Pancreas (tissue), 10 donors: ENCODE measurements at regions not wholly inside any gene's neighbourhood (a gene's known extent, or its start where the extent isn't known, plus 50 kb on each side); places are given as distances from the start of the nearest gene placed in this dataset.

Experiments
- ATAC-seq, 4 donors: fragments of 200-7000 bp; cut with Tn5 transposase; one replicate each; pipeline versions ENCODE4 v1.8.0 to v1.9.1; 2020; ENCODE audit warnings: mild to moderate bottlenecking in 4 of 4, moderate library complexity in 4 of 4
- DNase-seq, 6 donors: peaks; one replicate each; pipeline ENCODE4 v3.0.0-alpha.2; 2020
- FAIRE-seq: peaks from 2 replicates; lab custom pipeline; 2012; peaks lifted over from hg19 to GRCh38; lab: Jason Lieb, UNC
- H3K27ac ChIP-seq, 4 donors: fragments of 200-600 bp; sonication (generic); 1 replicate in 3 of 4; 2 replicates in 1 of 4; pipeline versions ENCODE4 v1.5.0 to v1.8.0; 2020
- H3K27me3 ChIP-seq, 4 donors: fragments of 200-600 bp; one replicate each; pipeline ENCODE4 v1.8.0; 2021
- H3K36me3 ChIP-seq, 3 donors: fragments of 200-600 bp; sonication (generic) in 1 of 3; one replicate each; pipeline versions ENCODE4 v1.5.0 to v1.8.0; 2020 to 2021
- H3K4me1 ChIP-seq, 3 donors: fragments of 200-600 bp; one replicate each; pipeline ENCODE4 v1.8.0; 2021
- H3K4me3 ChIP-seq, 4 donors: fragments of 200-600 bp; sonication (generic) in 2 of 4; one replicate each; pipeline versions ENCODE4 v1.5.0 to v1.8.0; 2020 to 2021
- H3K9me3 ChIP-seq, 4 donors: fragments of 200-600 bp; one replicate each; pipeline ENCODE4 v1.8.0; 2021
- CTCF ChIP-seq, 4 donors: fragments of 200-600 bp; sonication (generic) in 3 of 4; IDR thresholded peaks; one replicate each; pipeline versions ENCODE4 v1.5.0 to v1.8.0; 2021; ENCODE audit warnings: antibody characterized with exemption in 4 of 4
- WGBS, 2 donors: extraction: QIAGEN DNeasy Blood & Tissue Kit; methylation state at CpG; one replicate each; pipeline ENCODE4 v1.1.7; 2013; 5-methylcytosine and 5-hydroxymethylcytosine counted together
- intact Hi-C, 3 donors: fragments of 100-400 bp; cut with DNase I; formaldehyde crosslinking; loops; one replicate each; pipeline versions ENCODE4 v1.11.1 to v1.14.2; 2022
- donor health status: healthy with polysubstance abuse.
- donor health status: DM: no; HTN: no; CAD: no; lungs with moderate emphysema.
- donor health status: DM: no; HTN: no; CAD: no.
- donor health status: control.
- donor health status: control.
- donor health status: Bipolar disorder and iron deficiency.
- donor health status: DM: yes; HTN: yes; CAD: no.
- donor health status: DM: no; HTN: no; CAD: no.
- donor health status: DM: no; HTN: no; CAD: no.
- donor health status: DM: yes; HTN: yes; CAD: no.

GRCh38 chr10:130764651-130765050, 546.9 kb downstream of the TCERG1L start:
- DNase-seq (peak in 2 of 6 donors; percentile 33 to 39), ATAC-seq (no peak), FAIRE-seq (no peak)
- intact Hi-C loops = no loop called here
- Histone ChIP-seq H3K4me1 (no peaks in the 10 kb centered on the region), H3K27ac (no peak overlapping the region), H3K36me3 (no peaks in the 10 kb centered on the region), H3K4me3 (no peak overlapping the region), H3K9me3 (no peaks in the 10 kb centered on the region), H3K27me3 (peaks cover 0 to 2% (median 0%) of the 10 kb centered on the region in 4 donors)
- TF ChIP-seq CTCF (IDR thresholded peaks at IDR 0.05) = no peak
- WGBS, 2 donors = 57 to 71% methylated on average over 7 of the region's 7 CpGs

- Histone ChIP-seq H3K4me1 (no peaks in the 10 kb centered on the region), H3K4me3 (no peak overlapping the region), H3K36me3 (no peaks in the 10 kb centered on the region), H3K27ac (no peak overlapping the region), H3K27me3 (peaks cover 0 to 2% (median 0%) of the 10 kb centered on the region in 4 donors), H3K9me3 (no peaks in the 10 kb centered on the region)
- intact Hi-C loops = no loop called here
- no peak for TF ChIP-seq CTCF (IDR thresholded peaks at IDR 0.05)
- FAIRE-seq = no peak
- peak in 1 of 6 donors; percentile 32 for DNase-seq
- ATAC-seq = no peak
- WGBS, 2 donors = 35 to 49% methylated on average over 4 of the region's 4 CpGs
These were observed 545.5 kb downstream of the TCERG1L start for GRCh38 chr10:130766071-130766470.

GRCh38 chr10:130767116-130767730, 544.3 kb downstream of the TCERG1L start:
- Histone ChIP-seq H3K36me3 (no peaks in the 10 kb centered on the region), H3K27ac (no peak overlapping the region), H3K4me3 (no peak overlapping the region), H3K4me1 (no peaks in the 10 kb centered on the region), H3K27me3 (peaks cover 0 to 2% (median 0%) of the 10 kb centered on the region in 4 donors), H3K9me3 (no peaks in the 10 kb centered on the region)
- FAIRE-seq (no peak), DNase-seq (peak in 1 of 6 donors; percentile 55), ATAC-seq (no peak)
- intact Hi-C loops = no loop called here
- 64 to 72% methylated on average over 13 to 14 of the region's 14 CpGs for WGBS, 2 donors
- TF ChIP-seq CTCF (IDR thresholded peaks at IDR 0.05) = no peak

GRCh38 chr10:130769146-130770017, 542.1 kb downstream of the TCERG1L start:
- no peak overlapping the region for H3K27ac ChIP-seq
- 72 to 79% methylated on average over 10 of the region's 10 CpGs for WGBS, 2 donors
- no peaks in the 10 kb centered on the region for H3K36me3 ChIP-seq
- H3K9me3 ChIP-seq = no peaks in the 10 kb centered on the region
- H3K27me3 ChIP-seq = peaks cover 0 to 2% (median 0%) of the 10 kb centered on the region in 4 donors
- ATAC-seq (no peak), DNase-seq (peak in 1 of 6 donors; percentile 23), FAIRE-seq (no peak)
- intact Hi-C loops = no loop called here
- TF ChIP-seq CTCF (IDR thresholded peaks at IDR 0.05) = no peak
- no peaks in the 10 kb centered on the region for H3K4me1 ChIP-seq
- no peak overlapping the region for H3K4me3 ChIP-seq
